ENCODE measurements at regions not wholly inside any gene's neighbourhood (a gene's known extent, or its start where the extent isn't known, plus 50 kb on each side); places are given as distances from the start of the nearest gene placed in this dataset.
"Not testable (repeated sequence)": the region's sequence is repeated elsewhere in the genome, so short reads cannot be mapped to it uniquely, and the experiment has no call there.

GRCh38 chr20:7790189-7790588 is 150.1 kb downstream of the HAO1 start:
- DNase-seq (ENCODE audit: low read depth), result peak; percentile 11

DNA sequence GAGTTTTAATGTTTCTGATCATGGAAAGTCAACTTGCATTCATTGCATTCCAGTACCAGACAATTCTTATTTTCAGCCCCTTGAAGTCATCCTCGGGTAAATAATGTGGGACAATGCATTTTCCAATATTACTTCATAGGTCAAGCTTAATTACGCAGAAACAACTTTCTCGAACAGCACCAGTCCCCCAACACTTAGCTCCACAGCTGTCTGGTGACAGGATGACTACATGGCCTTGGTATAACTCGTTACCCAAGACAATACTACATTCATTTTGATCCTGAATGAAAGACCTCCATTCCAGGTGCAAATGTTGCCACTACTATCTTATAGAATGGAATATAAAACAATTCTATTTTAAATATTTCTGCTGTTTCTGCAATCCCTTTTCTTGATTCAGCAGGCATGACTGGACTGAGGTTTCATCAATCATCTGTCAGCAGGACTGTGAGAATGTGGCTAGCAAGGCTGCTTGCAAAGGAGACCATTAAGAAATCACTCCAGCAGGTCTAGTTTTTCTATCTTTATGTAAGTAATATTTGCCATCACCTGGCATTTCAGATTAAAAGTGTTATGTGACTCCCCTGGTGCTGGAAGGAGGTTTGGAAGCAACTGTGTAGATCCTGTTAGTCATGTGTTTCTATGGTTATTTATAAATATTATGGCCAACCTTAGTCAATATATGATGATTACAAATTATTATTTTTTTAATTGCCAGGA is 147.9 kb downstream of the HAO1 start:
- no peak for DNase-seq (ENCODE audit: low read depth)

GRCh38 chr20:7798176-7798575 is 142.1 kb downstream of the HAO1 start:
- DNase-seq (ENCODE audit: low read depth), result no peak

- no peak for DNase-seq (ENCODE audit: low read depth)
Measured at GRCh38 chr20:7799862-7800261, 140.4 kb downstream of the HAO1 start.

GRCh38 chr20:7803411-7804151 is 136.7 kb downstream of the HAO1 start:
- not testable (repeated sequence) for DNase-seq (ENCODE audit: low read depth)

- peak; percentile 3 for DNase-seq (ENCODE audit: low read depth)
Measured at GRCh38 chr20:7806831-7807230, 133.4 kb downstream of the HAO1 start.

DNA sequence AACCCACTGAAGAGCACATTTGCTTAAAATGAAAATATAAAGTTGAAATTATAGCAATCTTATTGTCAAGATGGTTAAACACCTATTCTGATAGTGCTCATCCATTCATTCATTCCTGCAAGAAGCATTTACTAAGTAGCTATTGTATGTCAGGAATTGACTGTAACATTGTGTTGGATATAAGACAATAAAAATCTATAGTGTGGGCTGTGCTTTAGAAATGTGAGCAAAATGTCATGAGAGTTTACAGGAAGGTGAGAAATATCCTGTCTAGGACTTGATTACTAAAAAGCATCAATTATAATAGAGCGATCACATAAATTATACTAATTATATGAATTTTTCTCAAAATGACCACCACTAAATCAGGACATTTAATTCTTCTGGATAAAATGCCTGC is 123.0 kb downstream of the HAO1 start:
- no peak for DNase-seq (ENCODE audit: low read depth)

DNA sequence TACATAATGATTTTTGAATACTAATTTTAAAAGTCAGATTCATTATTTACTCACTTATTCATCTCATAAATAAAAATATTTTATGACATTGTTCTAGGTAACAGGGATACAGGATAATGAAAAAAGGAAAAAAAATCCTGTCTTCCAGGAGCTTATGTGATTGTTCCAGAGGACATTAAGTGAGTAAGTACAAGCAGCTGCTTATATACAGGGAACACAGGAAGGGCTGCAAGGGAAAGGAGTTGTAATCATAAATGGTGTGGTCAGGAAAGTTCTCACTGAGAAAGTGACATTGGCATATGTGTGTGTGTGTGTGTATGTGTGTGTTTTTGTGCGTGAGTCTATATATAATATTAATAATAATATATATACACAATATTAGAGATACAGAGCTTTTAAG is 121.8 kb downstream of the HAO1 start:
- DNase-seq (ENCODE audit: low read depth), result no peak

DNA sequence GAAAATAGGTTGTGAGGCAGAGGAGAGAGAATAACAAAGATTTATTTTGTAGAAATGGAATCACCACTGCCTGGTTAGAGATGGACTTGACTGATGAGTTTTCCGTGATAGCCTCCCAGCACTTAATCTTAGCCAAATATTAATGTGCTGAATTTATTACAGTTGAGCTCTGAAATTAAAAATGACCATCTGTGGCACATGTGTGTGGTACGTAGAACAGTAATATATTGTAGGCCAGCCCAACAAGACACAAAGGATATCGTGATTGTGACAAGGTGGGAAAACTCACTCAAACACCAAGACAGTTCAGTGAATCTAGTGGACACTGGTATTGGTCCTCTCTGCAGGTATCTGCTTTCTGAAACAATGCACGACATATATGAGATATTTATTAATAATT is 119.4 kb downstream of the HAO1 start:
- no peak for DNase-seq (ENCODE audit: low read depth)

- no peak for DNase-seq (ENCODE audit: low read depth)
Measured at GRCh38 chr20:7822772-7823171, 117.5 kb downstream of the HAO1 start.

DNA sequence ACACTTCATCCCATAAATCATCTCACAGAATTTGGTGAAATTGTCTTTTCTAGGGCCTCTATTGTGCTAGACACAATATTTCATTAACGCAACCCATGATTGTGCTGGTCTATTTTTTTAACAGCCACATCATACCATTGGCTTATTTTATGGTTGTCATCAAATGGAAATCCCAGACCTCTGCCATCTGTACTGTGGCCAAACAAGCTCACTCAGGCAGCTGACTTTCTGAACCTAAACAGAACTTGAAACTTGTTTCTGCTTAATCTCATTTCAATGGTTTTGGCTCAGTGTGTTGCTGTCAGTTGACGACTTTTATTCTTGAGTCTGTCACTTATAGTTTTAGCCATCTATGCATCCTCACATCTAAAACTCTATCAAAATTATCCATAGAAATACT is 111.8 kb downstream of the HAO1 start:
- no peak for DNase-seq (ENCODE audit: low read depth)

DNA sequence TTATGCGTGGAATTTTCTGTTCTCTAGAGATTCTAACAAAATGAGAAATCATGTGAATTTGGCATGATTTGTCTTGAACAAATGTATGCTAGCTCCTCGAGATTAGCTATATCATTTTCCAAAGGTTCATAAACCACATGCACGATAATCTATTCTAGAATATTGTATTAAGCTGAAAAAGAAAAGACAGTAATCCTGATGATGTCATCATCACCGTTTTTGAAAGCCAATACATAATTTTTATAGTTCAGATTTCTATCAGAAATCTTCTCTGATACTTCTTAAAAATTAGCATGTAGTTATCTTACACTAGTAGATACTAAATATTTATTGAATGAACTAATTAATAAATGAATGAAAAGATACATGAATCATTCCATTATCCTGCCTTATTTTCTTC is 111.2 kb downstream of the HAO1 start:
- DNase-seq (ENCODE audit: low read depth), result no peak

DNA sequence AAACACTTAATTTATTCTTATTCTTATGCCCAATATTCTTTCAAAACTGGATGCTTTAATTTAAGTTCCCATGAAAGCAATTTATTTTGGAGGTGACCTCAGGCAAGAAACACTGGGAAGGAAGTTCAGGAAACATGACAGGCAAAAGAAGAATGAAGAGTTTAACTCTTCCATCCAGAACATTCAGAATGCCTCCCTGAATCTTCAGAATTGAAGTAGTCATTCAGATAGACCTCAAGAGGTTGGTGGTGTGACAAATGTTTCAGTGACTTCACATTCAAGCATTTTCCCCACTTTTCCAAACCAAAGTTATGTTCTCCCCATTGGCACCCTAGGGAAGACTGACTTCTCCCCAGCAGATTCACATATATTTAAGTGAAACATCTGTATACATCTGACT is 110.5 kb downstream of the HAO1 start:
- DNase-seq (ENCODE audit: low read depth), result peak; percentile 5
